Activated CD8-positive, alpha-beta memory T cell treated with anti-CD3 and anti-CD28 coated beads for 36 hours (primary cell): ENCODE measurements at regions not wholly inside any gene's neighbourhood (a gene's known extent, or its start where the extent isn't known, plus 50 kb on each side); places are given as distances from the start of the nearest gene placed in this dataset.
"Not testable (repeated sequence)": the region's sequence is repeated elsewhere in the genome, so short reads cannot be mapped to it uniquely, and the experiment has no call there.

Source experiments
- CTCF ChIA-PET: fragments of 350-600 bp; sonication (Branson Sonifier 250); formaldehyde crosslinking; loops from one replicate; lab custom pipeline; 2021; ENCODE audit warnings: antibody characterized with exemption; lab: Charles Lee
- POLR2A ChIA-PET: fragments of 350-600 bp; sonication (Branson Sonifier 250); formaldehyde crosslinking; loops from one replicate; lab custom pipeline; 2021; ENCODE audit warnings: antibody characterized with exemption; lab: Charles Lee

DNA sequence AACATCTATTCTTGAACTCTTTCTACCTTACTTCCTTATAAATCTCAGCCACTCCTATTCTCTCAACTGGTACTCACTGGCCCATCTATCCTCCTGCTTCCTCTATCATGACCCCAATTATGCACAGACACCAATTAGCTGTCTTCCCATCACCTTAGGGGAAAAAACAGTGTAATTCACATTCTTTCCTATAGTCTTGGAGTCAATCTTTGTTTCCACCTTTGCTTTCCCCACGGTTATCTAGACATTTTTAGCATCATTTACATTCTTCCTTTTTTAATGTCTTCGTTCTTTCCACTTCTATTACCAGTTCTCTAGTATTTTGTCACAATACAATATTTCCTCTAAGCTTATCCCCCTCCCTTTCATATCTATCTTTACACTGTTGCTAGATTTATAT is 449.4 kb downstream of the TMEM38B start:
- POLR2A ChIA-PET, result no interaction called here
- CTCF ChIA-PET, result interaction anchor here (1.1 kb wide), 1 partner anchor 31 kb away, joined by 3 read pairs; no protein-coding TSS in a partner anchor

GRCh38 chr9:106146066-106146840 is 451.9 kb downstream of the TMEM38B start:
- ChIA-PET POLR2A (no interaction called here), CTCF (interaction anchor here (0.7 kb wide), 1 partner anchor 11 kb away, joined by 3 read pairs; no protein-coding TSS in a partner anchor)

DNA sequence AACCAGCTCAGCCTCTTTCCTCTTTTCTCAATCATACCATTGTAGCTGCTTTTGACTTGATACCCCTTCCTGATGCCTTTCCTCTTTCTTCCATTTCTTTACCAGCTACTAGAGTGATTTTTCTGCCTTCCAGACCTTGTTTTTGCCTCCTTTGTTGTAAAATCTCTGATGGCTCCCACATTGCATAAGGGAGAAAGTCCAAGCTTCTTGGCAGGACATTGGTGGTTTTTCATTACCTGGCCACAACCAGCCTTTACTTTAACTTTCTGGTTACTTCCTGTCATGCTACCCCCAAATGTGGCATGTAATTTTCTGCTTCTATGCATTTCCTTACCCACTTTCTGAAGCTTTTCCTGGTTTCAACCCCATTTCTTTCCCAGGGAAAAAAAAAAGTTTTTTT is 452.5 kb downstream of the TMEM38B start:
- CTCF ChIA-PET, result interaction anchor here (0.7 kb wide), 1 partner anchor 11 kb away, joined by 3 read pairs; no protein-coding TSS in a partner anchor
- POLR2A ChIA-PET, result no interaction called here

DNA sequence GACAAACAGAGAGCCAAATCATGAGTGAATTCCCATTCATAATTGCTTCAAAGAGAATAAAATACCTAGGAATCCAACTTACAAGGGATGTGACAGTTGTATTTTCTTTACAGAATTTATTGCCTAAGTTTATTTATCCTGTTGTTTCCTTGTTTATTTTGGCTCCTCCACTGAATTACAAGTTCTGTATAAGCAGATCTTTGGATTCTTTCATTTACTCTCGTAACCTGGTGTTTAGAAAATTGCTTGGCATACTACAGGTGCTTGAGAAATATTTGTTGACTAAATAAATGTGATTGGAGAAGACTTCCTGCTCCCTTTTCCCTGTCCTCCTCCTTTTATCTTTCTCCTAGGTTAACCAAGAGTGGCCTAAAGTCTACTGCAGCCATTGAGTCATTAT is 455.6 kb downstream of the TMEM38B start:
- ChIA-PET POLR2A (no interaction called here), CTCF (no interaction called here)

- POLR2A ChIA-PET, result no interaction called here
- CTCF ChIA-PET, result no interaction called here
Observed at GRCh38 chr9:106156465-106156864, 462.1 kb downstream of the TMEM38B start.

DNA sequence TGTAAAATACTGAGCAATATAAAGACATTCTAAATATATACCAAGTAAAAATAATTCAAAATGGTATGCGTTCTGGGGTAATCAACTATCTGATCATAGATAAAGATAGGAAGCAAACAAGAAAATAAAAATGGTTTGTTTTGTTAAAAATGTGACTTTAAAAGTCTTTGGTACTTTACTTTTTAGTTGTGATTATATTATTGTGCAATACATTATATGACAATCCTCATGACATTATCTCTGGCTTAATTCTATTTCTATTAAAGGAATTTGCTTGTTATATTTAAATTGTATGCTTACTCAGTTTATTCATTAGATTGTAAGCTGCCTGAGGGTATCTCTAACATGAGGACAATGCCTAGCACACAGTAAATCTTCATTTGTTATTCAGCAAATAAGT is 477.9 kb downstream of the TMEM38B start:
- CTCF ChIA-PET, result no interaction called here

GRCh38 chr9:106174346-106174745 is 480.0 kb downstream of the TMEM38B start:
- ChIA-PET POLR2A (no interaction called here), CTCF (no interaction called here)

More for the DNA sequence above, 477.9 kb downstream of the TMEM38B start:
- POLR2A ChIA-PET, result no interaction called here

GRCh38 chr9:106177216-106177615 is 482.9 kb downstream of the TMEM38B start:
- ChIA-PET POLR2A (no interaction called here), CTCF (no interaction called here)

DNA sequence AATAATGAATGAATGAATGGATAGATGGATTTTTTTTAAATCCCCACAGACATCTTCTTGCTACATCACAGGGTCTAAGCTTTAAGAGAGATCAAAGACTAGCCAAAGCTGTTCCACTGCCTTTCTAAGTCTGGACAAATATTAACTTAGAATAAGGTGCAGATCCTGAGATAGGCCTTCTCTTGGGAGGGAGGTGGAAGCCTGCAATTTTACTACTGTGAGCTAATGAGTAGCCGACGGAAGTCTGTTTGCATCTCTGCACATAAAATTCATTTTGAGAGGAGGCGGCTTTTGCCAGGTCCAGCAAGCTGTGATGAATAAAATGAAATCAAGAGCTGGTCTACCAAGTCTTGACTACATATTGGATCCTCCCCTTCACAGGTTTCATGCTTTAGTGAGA is 484.9 kb downstream of the TMEM38B start:
- CTCF ChIA-PET, result no interaction called here
- POLR2A ChIA-PET, result no interaction called here

GRCh38 chr9:106203815-106204516 is 509.6 kb downstream of the TMEM38B start:
- CTCF ChIA-PET, POLR2A ChIA-PET: not testable (repeated sequence)

DNA sequence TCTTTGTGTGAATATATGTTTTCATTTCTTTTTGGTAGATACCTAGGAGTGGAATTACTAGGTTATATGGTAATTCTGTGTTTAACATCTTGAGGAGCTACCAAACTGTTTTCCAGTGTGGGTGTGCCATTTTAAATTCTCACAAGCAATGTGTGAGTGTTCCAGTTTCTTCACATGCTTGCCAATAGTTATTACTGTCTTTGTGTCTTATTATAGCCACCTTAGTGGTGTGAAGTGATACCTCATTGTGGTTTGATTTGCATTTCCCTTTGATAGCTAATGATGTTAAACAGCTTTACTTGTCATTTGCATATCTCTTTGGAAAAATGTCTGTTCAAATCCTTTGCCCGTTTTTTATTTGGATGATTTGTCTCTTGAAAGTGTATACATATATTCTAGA is 513.0 kb downstream of the TMEM38B start:
- POLR2A ChIA-PET, result no interaction called here
- CTCF ChIA-PET, result no interaction called here

- CTCF ChIA-PET, result no interaction called here
Observed at GRCh38 chr9:106218427-106218826, 524.1 kb downstream of the TMEM38B start.

DNA sequence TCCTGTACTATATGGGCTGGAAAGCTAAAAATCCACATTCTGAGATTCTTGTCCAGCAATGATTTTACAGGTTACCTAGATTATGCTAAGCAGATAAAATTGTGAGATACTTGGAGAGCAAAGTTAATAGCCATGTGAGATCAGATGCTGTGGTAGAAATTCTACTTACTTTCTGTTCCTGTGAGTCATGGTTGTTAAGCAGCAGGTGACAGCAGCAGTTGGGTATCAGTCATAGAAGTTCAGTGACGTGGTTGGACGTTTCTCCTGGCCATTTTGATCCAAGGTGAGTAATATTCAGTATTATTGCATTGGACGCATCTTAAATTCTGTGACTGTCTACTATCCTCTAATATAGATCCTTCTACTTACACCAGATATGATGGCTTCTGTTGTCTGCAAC is 524.5 kb downstream of the TMEM38B start:
- POLR2A ChIA-PET, result no interaction called here
- CTCF ChIA-PET, result no interaction called here

More at GRCh38 chr9:106218427-106218826, 524.1 kb downstream of the TMEM38B start:
- POLR2A ChIA-PET, result no interaction called here

- POLR2A ChIA-PET, result no interaction called here
- CTCF ChIA-PET, result no interaction called here
Observed at GRCh38 chr9:106220415-106220814, 526.1 kb downstream of the TMEM38B start.

DNA sequence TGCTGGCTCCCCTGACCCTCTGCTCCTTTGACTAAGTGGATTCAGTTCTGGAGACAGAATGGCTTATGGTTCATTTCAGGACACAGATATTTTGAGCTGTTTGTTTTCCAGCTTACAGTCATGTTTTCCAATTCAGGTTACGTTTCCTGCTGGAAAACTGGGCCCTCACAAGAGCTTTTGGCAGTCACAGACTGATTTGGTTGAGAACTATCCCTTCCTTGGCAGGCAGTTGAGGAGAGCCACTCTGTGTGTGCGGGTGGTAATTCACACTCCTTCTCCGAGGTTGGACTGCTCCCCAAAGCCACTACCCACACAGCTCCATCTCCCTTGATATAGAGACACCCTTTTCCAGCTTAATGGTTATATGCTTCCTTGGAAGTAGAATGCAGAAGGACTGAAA is 534.5 kb downstream of the TMEM38B start:
- ChIA-PET POLR2A (no interaction called here), CTCF (no interaction called here)

- CTCF ChIA-PET, result no interaction called here
- POLR2A ChIA-PET, result no interaction called here
Observed at GRCh38 chr9:106233116-106233515, 538.8 kb downstream of the TMEM38B start.

- CTCF ChIA-PET, POLR2A ChIA-PET: not testable (repeated sequence)
Observed at GRCh38 chr9:106260908-106261307, 566.6 kb downstream of the TMEM38B start.

- POLR2A ChIA-PET, result no interaction called here
- CTCF ChIA-PET, result no interaction called here
Observed at GRCh38 chr9:106277966-106278365, 583.6 kb downstream of the TMEM38B start.

GRCh38 chr9:106283769-106284168 is 579.2 kb upstream of the ZNF462 start:
- ChIA-PET POLR2A (no interaction called here), CTCF (no interaction called here)

DNA sequence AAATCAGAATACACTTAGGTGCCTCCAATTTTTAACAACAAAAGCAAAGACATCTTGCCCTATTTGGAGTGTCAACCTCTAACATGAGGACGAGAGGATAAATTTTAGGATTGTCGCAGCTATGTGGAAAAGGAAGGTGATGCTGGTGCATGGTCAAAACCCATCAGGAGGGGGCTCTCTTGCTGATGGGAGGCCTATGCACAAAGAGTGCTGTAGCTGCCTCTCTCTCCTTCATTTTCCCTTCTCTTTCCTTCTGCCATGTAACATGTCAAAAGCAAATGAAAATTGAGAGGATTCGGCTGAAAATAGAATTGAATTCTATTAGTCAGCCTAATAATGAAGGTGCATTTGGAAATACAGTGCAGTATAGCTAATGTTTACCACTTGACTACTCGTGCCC is 578.7 kb upstream of the ZNF462 start:
- ChIA-PET POLR2A (no interaction called here), CTCF (no interaction called here)

DNA sequence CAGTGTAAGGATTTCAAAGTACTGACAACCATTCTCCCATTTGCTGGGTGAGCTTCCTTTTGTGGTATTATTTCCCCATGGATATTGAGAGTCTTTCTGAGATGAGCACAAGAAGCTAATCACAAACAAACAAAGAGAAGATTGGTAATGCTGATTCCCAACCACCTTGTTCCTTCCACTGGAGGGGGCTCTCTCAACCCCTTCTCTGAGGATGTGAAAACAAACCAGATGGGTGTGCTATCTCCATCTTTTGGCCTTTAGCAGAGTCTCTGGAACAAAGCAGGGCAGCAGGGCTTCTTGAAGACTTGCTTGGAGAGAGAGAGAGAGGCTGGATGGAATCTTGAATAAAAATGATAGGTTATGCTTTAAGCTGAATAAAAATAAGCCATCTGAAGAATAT is 576.7 kb upstream of the ZNF462 start:
- POLR2A ChIA-PET, result no interaction called here
- CTCF ChIA-PET, result no interaction called here
